Kidney (tissue), 13 donors: ENCODE measurements at regions not wholly inside any gene's neighbourhood (a gene's known extent, or its start where the extent isn't known, plus 50 kb on each side); places are given as distances from the start of the nearest gene placed in this dataset.

Experiments used
- DNase-seq, 5 donors: peaks; one replicate each; pipeline ENCODE4 v3.0.0-alpha.2; 2013 to 2020
- FAIRE-seq: peaks from 2 replicates; lab custom pipeline; 2012; peaks lifted over from hg19 to GRCh38; lab: Jason Lieb, UNC
- H3K27ac ChIP-seq, 2 donors: one replicate each; pipeline ENCODE4 v1.7.0; 2013; ENCODE audit warnings: low read depth in 2 of 2, low read length in 2 of 2, inconsistent platforms in 1 of 2
- H3K27me3 ChIP-seq: one replicate; pipeline ENCODE4 v1.7.1; 2013; ENCODE audit warnings: low read length, inconsistent platforms; ENCODE audit not compliant: control insufficient read depth, insufficient read depth
- H3K36me3 ChIP-seq, 3 donors: one replicate each; pipeline versions ENCODE4 v1.7.0 to v1.7.1; 2013; ENCODE audit warnings: low read length in 3 of 3, control low read depth in 1 of 3, inconsistent platforms in 1 of 3; ENCODE audit not compliant: insufficient read depth in 3 of 3, control insufficient read depth in 2 of 3
- H3K4me1 ChIP-seq, 3 donors: one replicate each; pipeline versions ENCODE4 v1.7.0 to v1.7.1; 2013; ENCODE audit warnings: low read length in 3 of 3, inconsistent platforms in 1 of 3, low read depth in 1 of 3; ENCODE audit not compliant: control insufficient read depth in 2 of 3, insufficient read depth in 2 of 3
- H3K4me3 ChIP-seq, 3 donors: one replicate each; pipeline versions ENCODE4 v1.7.0 to v1.8.1; 2013; ENCODE audit warnings: low read length in 3 of 3, control low read depth in 1 of 3, inconsistent platforms in 1 of 3
- H3K9ac ChIP-seq, 3 donors: one replicate each; pipeline versions ENCODE4 v1.7.0 to v1.7.1; 2013; ENCODE audit warnings: low read length in 3 of 3, control low read depth in 1 of 3, inconsistent platforms in 1 of 3
- H3K9me3 ChIP-seq, 3 donors: one replicate each; pipeline versions ENCODE4 v1.7.0 to v1.7.1; 2013; ENCODE audit warnings: low read length in 3 of 3, control low read depth in 1 of 3, inconsistent platforms in 1 of 3; ENCODE audit not compliant: control insufficient read depth in 2 of 3, insufficient read depth in 1 of 3
- intact Hi-C: fragments of 100-400 bp; cut with DNase I; formaldehyde crosslinking; loops from one replicate; pipeline ENCODE4 v1.11.1; 2022
- TF ChIP-seq, protein P1 (sequence below): IDR thresholded peaks from 3 replicates; pipeline ENCODE4 v1.5.1; 2012; ENCODE audit warnings: mild to moderate bottlenecking, moderate library complexity, borderline replicate concordance; ENCODE audit not compliant: insufficient read depth; ENCODE audit errors: extremely low read depth
- donor health status: control.
- donor health status: control.
- donor health status: control.
- donor health status: control.
- donor health status: control.
- donor health status: DM: yes; HTN: yes; CAD: no.
- donor health status: Normal renal cell carcinoma (clear cell type).

- Histone ChIP-seq H3K4me3 (no peak overlapping the region), H3K9me3 (no peaks in the 10 kb centered on the region), H3K27ac (no peak overlapping the region), H3K36me3 (no peaks in the 10 kb centered on the region), H3K4me1 (peaks cover 0 to 2% (median 0%) of the 10 kb centered on the region in 3 donors), H3K27me3 (no peaks in the 10 kb centered on the region), H3K9ac (no peak overlapping the region)
- FAIRE-seq: no peak
- intact Hi-C loops: no loop called here
- DNase-seq: no peak
- TF ChIP-seq, protein P1, sequence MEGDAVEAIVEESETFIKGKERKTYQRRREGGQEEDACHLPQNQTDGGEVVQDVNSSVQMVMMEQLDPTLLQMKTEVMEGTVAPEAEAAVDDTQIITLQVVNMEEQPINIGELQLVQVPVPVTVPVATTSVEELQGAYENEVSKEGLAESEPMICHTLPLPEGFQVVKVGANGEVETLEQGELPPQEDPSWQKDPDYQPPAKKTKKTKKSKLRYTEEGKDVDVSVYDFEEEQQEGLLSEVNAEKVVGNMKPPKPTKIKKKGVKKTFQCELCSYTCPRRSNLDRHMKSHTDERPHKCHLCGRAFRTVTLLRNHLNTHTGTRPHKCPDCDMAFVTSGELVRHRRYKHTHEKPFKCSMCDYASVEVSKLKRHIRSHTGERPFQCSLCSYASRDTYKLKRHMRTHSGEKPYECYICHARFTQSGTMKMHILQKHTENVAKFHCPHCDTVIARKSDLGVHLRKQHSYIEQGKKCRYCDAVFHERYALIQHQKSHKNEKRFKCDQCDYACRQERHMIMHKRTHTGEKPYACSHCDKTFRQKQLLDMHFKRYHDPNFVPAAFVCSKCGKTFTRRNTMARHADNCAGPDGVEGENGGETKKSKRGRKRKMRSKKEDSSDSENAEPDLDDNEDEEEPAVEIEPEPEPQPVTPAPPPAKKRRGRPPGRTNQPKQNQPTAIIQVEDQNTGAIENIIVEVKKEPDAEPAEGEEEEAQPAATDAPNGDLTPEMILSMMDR: no peak
Observed at GRCh38 chr7:26547156-26547555, 255.5 kb downstream of the SNX10 start.

GRCh38 chr7:26549281-26549944, 257.8 kb downstream of the SNX10 start:
- H3K4me3 ChIP-seq: no peak overlapping the region
- intact Hi-C loops: no loop called here
- FAIRE-seq: no peak
- no peak overlapping the region for H3K9ac ChIP-seq
- no peaks in the 10 kb centered on the region for H3K36me3 ChIP-seq
- H3K27me3 ChIP-seq: no peaks in the 10 kb centered on the region
- no peak for DNase-seq
- TF ChIP-seq, protein P1: no peak
- no peaks in the 10 kb centered on the region for H3K9me3 ChIP-seq
- H3K27ac ChIP-seq: no peak overlapping the region
- peaks cover 0 to 2% (median 0%) of the 10 kb centered on the region in 3 donors for H3K4me1 ChIP-seq

- H3K4me1 ChIP-seq: no peaks in the 10 kb centered on the region
- FAIRE-seq (no peak), DNase-seq (no peak)
- H3K9ac ChIP-seq: no peak overlapping the region
- no peak overlapping the region for H3K27ac ChIP-seq
- no peaks in the 10 kb centered on the region for H3K9me3 ChIP-seq
- no peaks in the 10 kb centered on the region for H3K36me3 ChIP-seq
- intact Hi-C loops: no loop called here
- TF ChIP-seq, protein P1: no peak
- H3K27me3 ChIP-seq: no peaks in the 10 kb centered on the region
- no peak overlapping the region for H3K4me3 ChIP-seq
Observed at GRCh38 chr7:26550492-26550891, 258.8 kb downstream of the SNX10 start.

- Histone ChIP-seq H3K36me3 (no peaks in the 10 kb centered on the region), H3K27me3 (no peaks in the 10 kb centered on the region), H3K4me1 (no peaks in the 10 kb centered on the region), H3K9ac (no peak overlapping the region), H3K9me3 (no peaks in the 10 kb centered on the region), H3K27ac (no peak overlapping the region), H3K4me3 (no peak overlapping the region)
- DNase-seq (no peak), FAIRE-seq (no peak)
- TF ChIP-seq, protein P1: no peak
- intact Hi-C loops: no loop called here
Observed at GRCh38 chr7:26551740-26552139, 260.1 kb downstream of the SNX10 start.
